HEK293T (cell line): ENCODE measurements at regions not wholly inside any gene's neighbourhood (a gene's known extent, or its start where the extent isn't known, plus 50 kb on each side); places are given as distances from the start of the nearest gene placed in this dataset.

Source experiments
- BHLHE40 ChIP-seq: fragments of 450-650 bp; IDR thresholded peaks from 2 replicates; pipeline ENCODE4 v1.6.1; 2016; ENCODE audit warnings: mild to moderate bottlenecking, moderate library complexity, borderline replicate concordance
- CTBP1 ChIP-seq: fragments of 450-650 bp; IDR thresholded peaks from 2 replicates; pipeline ENCODE4 v1.6.1; 2016; ENCODE audit warnings: borderline replicate concordance
- FOXK2 ChIP-seq: fragments of 450-650 bp; IDR thresholded peaks from 2 replicates; pipeline ENCODE4 v1.6.1; 2016; ENCODE audit warnings: mild to moderate bottlenecking
- NFRKB ChIP-seq: fragments of 450-650 bp; IDR thresholded peaks from 2 replicates; pipeline ENCODE4 v1.6.1; 2016; ENCODE audit warnings: mild to moderate bottlenecking, moderate library complexity
- SP1 ChIP-seq: fragments of 450-650 bp; IDR thresholded peaks from 2 replicates; pipeline ENCODE4 v1.6.1; 2017
- SUZ12 ChIP-seq: fragments of 450-650 bp; IDR thresholded peaks from 2 replicates; pipeline ENCODE4 v1.6.1; 2016; ENCODE audit warnings: mild to moderate bottlenecking
- TARDBP ChIP-seq: fragments of 450-650 bp; IDR thresholded peaks from 2 replicates; pipeline ENCODE4 v1.6.1; 2016

- TF ChIP-seq BHLHE40 (no peak), TARDBP (no peak), SP1 (no peak), CTBP1 (no peak), NFRKB (no peak), FOXK2 (no peak), SUZ12 (no peak)
Observed at GRCh38 chr4:181502611-181503010, 740.6 kb upstream of the TENM3 start.
